HG03460 (cell line): ENCODE measurements at regions not wholly inside any gene's neighbourhood (a gene's known extent, or its start where the extent isn't known, plus 50 kb on each side); places are given as distances from the start of the nearest gene placed in this dataset.

ENCODE experiments used
- ATAC-seq: cut with Tn5 transposase; IDR thresholded peaks from one replicate; pipeline ENCODE4 v1.9.1; 2021; ENCODE audit not compliant: unreplicated experiment

DNA sequence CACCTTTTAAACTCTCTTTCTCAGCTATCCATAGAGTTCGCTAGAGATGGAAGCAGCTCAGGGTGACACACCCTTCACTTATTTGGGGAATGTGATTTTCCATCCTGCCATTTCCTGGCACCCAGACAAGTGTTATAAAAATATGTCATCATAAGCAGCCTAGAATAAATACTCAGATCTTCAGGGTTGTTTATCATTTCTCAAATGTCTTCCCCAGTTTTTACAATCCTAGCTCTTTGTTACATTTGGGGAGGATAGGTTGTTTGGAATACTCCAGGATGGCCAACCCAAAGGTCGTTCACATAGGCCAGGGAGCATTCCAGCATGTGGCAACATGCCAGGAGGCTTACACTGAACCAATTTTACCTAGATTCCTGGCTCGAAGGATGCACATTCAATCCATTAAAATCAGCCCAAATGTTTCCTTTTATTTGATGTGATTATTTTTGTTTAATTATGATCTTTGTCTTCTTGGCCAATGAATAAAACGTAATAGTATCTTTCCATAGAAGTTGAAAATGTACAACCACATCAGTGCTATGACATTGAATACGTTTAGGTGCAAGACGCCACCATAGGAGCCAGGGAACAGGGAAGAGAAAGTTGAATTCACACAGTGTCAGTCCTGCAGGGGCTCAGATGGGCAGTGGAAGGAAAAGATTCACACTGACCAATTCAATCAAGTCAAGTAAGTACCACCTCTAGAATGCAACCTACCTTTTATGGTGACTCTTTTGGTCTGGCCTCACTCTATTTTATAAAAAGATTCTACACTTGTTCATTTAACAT is 537.7 kb upstream of the MDFIC2 start:
- ATAC-seq = no peak

DNA sequence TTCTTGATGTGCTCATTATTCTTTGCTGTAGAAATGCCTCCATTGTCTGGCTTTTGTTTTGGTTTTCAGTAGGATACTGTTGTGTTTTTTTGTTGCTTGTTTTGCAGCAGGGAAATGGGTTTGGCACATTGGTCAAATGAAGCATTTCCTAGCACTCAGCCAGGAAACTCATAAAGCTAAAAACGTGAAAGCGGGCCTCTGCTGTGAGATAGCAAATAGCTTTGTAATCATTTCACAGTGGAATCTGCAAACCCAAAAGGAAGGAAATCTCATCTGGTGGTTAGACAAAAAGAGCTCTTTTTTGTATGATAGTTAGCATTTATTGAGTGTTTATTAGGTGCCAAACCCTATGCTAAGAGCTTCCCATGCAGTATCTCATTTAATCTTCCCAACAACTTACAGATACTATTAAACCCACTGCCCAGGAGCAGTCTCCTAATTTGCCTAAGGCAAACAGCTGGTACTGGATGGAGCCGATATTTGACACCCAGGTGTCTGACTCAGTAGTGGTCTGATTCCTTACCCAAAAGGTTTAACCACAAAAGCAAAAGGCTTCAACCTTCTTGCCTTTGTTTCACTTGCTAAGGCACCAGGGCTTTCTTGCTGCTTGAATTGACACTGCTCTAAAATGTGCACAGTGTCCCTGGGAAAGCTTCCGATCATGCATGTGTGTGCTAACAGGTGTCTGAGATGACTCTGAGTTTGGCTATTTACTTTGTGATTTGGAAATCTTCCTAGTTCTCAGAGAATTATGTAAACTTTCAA is 527.9 kb upstream of the MDFIC2 start:
- no peak for ATAC-seq

DNA sequence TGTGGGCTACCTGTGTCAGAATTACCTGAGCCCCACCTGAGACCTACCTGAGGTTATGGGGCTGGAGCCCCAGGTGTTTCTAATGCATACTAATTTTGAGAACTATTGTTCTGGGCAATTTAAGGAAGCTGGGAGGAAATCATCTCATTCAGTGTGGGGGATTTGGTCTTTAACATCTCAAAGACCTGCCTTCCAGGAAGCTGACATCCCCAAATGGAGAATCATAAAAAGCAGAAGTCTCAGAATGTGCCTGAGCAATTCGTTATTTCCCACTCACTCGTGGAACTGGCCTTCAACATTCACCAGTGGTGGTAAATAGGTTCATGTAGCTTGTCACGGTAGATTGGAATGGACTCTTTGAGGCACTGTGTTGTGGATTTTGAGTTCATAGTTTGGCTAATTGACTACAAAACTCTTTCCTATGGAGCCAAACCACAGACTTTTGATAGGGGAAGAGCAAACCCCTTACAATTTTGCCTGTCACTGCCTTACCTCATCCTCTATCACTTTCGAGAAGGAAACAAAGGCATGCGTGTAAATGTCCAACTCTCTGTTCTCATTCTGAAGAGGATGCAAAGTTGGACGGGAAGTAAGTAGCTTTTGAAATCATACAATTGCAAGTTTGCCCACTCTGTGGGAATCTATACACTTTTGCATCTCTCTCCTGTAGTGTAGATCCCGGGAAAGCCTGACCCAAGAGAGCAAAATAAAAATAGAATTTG is 521.0 kb upstream of the MDFIC2 start:
- ATAC-seq = no peak

DNA sequence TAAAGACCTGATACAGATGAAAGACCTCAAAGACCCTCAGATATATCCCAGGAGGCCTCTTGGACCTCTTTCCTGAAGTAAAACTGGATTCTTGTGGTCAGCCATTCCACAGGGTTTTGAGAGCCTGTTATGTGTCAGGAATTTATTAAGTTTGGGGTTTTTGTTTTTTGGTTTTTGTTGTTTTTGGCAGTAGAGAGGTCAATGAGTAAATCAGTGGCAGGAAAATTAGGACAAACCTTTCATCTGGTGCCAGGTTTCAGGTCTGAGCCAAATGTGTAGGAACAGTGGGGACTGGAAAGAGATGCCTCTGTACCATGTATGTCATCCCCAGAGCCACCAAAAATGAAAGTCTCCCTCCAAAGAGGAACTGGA is 520.4 kb upstream of the MDFIC2 start:
- no peak for ATAC-seq

DNA sequence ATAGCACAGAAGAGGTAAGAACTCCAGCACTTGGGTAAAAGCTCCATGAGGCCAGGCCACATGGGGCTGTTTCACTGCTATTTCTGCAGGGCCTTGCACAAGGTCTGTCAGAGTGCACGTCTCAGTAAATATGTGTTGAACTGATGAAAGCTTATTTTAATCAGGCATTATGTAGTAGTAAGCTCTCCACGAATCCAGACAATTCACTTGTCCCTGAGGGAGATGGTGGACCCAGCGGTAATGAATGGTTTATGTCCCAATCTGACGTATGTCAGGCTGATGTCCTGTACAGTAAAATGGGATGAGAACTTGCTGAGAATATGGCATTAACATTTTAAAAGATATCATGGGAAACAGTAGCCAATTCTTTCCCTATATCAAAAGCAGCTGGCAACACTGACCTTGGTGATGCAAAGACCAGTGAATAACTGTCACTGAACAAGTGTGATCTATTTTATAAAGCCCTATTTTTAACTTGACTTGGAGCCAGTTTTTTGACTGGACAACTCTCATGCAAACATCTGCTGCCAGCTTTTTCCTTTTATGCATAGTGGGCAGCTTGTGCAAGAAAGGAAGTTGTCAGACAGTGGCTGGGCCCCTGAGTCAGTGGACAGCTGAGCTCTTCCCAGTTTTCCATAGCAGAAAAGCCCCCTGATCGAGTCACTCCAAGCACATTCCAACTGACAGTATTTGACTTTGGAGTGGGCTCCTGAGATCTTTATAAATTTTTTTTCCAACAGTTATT is 519.8 kb upstream of the MDFIC2 start:
- no peak for ATAC-seq

DNA sequence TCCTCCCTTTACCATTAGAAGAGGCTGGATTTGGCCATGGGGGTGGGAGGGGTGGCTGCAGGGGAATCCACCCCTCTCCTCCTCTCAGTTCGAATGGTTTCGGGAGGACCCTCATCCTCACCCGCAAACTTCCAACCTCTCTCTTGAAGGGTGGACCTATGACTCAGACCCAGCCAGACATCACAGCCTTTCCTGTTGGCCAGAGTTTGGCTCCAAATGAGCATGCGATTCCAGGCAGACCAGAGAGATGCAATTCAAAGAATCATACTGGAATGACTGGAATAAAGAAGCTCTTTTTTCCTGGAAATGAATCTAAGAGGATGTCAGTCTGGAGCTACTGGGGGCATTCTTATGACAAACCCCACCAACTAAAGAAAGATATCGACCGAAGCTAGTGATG is 516.7 kb upstream of the MDFIC2 start:
- ATAC-seq = no peak

DNA sequence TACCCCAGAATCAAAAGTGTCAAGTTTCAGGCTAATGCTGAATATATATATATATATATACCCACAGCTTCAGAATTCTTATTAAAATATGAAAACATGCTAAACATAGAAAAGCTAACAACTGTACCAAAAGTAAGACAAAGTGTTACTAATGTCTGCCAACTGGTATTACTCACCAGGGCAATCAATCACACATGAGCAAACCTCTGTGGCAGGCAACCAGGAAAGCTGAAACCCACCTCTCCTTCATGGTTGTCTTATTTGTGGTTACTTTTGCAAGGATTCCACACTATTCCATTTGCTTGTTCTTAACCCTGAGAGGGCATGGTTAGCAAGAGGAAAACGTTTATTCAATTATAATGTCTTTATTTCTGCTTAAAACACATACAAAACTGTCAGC is 512.3 kb upstream of the MDFIC2 start:
- ATAC-seq = no peak

DNA sequence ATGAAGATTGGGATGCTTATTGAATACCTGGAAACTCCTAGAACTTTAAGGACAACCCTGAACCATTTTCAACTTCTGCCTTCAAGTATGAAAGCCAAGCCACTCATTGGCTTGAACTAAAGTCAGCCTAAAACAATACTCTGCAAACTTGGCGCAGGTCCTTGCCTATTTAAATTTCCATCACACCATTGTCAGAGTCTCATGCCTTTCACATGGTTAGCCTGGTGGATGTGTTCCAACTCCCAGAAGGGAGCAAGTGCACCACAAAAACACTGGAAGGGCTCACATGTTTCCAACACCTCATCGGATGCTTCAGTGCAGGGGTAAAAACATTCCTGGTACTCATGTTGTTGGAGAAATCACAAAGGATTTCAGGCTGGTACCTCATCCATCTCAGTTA is 511.6 kb upstream of the MDFIC2 start:
- no peak for ATAC-seq

DNA sequence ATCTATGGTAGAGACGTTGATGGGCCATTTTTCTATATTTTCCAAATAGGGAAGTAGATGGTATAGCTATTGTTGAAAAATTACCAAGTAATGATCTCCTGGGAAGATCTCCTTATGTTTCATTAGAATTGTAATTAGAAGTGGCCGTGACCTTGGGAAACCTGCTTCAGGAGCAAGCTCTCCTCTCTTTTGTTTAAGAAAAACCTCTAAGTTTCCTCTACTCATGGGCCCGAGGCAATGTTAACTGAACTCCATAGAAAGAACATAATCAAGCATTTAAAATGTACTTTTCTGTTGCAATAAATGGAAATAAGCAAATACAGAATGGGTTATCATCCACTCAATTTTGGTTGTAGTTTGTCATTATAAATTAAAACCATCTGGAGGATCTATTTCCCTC is 511.2 kb upstream of the MDFIC2 start:
- ATAC-seq = no peak

DNA sequence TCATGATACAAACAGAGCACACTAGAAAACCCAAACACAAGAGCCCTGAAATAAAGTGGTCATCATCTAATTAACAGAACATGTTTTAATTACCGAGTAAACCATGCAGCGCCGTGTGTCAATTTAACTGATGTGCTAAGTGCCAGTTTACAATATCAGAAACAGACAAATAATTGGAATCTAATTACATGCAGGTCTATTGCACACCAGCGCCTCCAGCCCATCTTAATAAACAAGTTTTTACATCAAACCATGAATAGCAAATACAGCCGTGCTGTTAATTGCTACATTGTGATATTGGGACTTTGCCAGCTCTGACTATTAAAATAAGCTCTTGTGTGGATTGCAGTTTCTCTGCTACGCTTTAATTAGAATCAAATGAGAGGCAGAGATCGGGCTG is 510.2 kb upstream of the MDFIC2 start:
- ATAC-seq = no peak

DNA sequence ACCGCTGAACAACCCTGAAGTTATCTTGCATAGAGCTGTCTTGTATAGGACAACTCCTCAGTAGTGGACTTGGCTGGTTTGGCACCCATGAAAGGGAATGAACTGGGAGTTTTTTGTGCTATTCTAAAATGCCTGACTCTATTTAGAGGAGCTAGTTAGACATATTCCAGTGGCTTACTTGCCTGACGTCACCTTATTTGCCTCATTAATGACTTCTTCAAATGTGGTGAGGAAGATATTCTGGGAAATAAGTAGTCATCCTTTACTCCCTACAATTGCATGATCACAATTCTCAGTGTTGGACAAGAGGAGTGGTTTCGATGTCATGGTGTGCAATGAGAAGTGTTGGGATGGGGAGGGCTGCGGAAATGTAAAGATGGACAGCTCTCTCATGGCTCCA is 509.2 kb upstream of the MDFIC2 start:
- no peak for ATAC-seq

DNA sequence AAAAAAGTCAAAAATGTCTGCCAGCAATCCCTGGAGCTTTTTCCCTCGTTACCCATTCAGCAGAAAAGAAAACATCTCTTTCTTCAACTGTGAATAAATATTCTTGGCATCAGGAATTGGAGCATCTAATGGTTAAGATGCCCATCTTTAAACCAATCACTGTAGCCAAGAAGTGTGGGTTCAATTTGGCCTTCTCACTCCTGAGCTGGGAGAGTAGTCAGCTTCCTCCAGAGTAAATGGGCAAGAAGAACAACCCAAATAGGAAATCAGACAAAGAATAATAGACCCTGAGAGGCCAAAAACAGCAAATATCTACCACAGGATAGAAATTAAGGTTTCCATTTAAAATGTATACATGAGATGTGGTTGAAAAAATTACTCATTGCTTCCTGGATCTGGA is 508.0 kb upstream of the MDFIC2 start:
- no peak for ATAC-seq

DNA sequence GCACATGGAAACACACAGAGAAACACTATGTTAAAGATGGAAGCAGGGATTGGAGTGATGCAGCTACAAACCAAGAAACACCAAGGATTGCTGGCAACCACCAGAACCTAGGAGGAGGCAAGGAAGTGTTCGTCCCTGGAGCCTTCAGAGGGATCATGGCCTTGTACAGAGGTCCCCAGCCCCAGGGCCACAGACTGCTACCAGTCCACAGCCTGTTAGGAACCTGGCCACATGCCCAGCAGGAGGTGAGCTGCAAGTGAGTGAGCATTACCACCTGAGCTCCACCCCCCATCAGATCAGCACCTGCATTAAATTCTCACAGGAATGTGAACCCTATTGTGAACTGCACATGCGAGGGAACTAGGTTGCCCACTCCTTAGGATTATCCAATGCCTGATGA is 505.7 kb upstream of the MDFIC2 start:
- no peak for ATAC-seq

DNA sequence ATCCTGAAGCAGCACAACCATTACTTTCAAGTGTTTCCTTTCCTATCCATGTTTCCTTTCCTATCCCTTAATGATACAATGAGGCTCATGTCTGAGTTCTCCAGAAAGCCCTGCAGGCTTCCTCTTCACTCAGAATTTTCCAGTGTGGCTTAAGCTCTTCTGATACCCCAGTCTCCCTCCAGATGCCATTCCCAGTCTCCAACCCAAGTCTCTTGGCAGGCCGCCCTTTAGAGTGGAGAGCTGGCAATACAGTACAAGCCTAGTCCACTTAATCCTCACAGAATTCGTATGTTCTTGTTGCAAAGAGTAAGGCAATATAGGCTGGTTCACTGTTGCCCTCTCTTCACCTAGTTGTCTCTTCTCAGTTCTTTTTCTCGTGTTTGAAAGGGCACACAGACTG is 503.9 kb upstream of the MDFIC2 start:
- ATAC-seq = no peak

DNA sequence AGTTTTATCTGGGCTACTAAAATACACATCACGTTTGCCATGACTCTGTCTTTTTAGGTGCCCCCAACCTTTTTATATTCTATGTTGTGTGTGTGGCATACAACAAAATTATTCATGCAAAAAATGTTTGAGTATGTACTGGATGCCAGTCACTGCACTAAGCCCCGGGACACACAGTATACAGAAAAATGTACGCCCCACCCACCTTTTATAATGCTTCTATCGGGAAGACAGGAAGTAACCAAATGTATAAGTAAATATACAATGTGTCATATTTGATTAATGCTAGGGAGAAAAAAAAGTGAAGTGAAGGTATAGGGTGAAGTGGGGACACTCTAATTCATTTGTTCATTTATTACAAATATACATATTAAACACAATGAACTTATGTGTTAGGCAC is 503.4 kb upstream of the MDFIC2 start:
- ATAC-seq = no peak

DNA sequence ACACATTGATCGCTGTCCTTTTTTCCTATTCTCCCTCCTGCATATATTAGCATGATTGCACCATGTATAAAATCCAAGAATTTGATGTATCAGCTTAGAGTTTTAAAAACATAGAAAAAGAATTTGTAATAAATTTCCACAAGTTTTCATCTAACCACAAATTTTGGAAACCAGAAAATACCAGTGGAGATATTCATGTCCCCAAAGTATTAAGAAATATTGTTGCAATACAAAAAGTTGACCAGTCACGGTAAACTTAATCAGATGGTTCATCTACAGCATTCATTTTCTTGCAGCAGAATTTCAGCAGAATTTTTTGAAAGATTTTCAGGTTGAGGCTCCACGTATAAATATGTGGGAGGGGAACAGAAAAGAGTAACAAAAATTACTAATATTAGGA is 500.9 kb upstream of the MDFIC2 start:
- ATAC-seq = no peak

DNA sequence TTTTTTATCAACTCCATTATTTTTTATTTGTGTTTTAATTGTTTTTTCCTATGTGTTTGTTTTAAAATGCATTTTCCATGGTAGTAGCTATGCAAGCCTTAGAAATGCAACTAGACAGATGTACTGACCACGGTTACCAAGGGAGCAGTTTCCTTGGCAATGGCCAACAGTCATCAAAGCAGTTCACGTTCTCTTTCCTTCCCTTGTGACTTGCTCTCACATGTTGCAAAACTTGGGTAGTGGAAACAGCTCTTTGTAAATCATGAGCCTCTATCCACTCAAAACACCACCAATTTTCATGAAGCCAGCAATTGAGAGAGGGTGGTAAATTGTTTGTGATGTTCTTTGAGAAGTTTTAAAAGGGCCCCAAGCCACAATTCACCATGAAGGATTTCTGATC is 499.4 kb upstream of the MDFIC2 start:
- ATAC-seq = no peak

DNA sequence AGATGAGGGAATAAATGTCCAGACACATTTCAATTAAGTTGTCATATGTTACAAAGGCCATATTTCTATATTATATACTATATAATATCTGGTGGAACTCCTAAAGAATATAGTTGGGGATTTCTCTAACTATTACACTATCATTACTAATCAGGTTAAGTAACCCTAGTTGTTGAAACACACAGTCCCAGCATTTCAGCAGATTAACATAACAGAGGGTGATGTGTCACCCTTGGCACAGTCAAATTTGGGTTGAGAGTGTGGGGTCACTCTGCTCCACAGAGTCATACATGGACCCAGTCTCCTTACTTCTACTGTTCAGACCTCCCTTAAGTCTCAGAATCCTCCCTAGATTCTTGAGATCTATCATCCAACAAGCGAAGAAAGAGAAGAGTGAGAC is 496.4 kb upstream of the MDFIC2 start:
- ATAC-seq = no peak

DNA sequence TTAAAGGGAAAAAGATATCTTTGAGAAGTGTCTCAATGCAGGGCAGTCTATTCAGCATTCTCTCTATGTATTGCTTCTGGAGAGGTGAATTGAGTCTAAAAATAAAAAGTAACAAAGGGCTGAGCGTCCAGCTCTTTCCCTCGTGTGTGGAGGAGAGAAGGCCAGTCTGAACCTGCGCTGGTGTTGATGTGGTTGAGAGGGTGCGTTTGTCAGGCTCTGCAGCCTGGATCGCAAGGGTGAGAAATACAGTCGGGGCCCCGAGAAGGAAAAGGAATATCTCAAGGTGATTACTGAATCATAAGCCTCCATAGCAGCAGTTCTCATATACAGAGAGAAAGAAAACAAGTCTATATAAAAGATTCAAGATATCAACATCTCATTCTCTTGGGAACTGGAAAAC is 494.1 kb upstream of the MDFIC2 start:
- no peak for ATAC-seq

DNA sequence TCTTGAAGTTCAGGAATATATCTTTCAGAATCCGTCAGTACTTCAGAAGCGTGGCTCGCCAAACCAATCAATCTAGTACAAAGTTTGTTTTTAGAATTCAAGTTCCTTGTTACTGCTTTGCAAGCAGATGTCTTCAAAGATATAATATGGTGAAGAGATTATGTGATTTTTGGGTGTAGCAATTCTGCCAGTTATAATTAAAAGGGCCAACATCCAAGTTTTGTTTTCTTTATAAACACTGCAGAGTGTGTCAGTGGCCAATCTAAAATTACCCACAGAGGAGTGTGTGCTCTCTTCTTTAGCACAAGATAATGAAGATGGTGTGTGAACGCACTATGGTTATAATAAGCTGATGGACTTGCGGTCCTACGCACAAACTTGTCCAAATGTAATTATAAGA is 493.6 kb upstream of the MDFIC2 start:
- ATAC-seq = no peak
